Mucosa of descending colon (tissue), 3 donors: ENCODE measurements at regions not wholly inside any gene's neighbourhood (a gene's known extent, or its start where the extent isn't known, plus 50 kb on each side); places are given as distances from the start of the nearest gene placed in this dataset.
A peak's percentile ranks its signal among the peaks of the same experiment; 100 is the strongest.

Experiments
- ATAC-seq: fragments of 200-7000 bp; cut with Tn5 transposase; one replicate; pipeline ENCODE4 v1.9.1; 2020; ENCODE audit warnings: mild to moderate bottlenecking, moderate library complexity
- DNase-seq, 3 donors: peaks; one replicate each; pipeline ENCODE4 v3.0.0-alpha.2; 2020
- H3K36me3 ChIP-seq: fragments of 200-600 bp; one replicate; pipeline ENCODE4 v1.8.0; 2021; ENCODE audit warnings: low read depth, mild to moderate bottlenecking
- H3K4me1 ChIP-seq: fragments of 200-600 bp; one replicate; pipeline ENCODE4 v1.8.0; 2021; ENCODE audit warnings: low read depth, mild to moderate bottlenecking
- H3K4me3 ChIP-seq: fragments of 200-600 bp; one replicate; pipeline ENCODE4 v1.8.0; 2021; ENCODE audit warnings: mild to moderate bottlenecking
- H3K9me3 ChIP-seq: fragments of 200-600 bp; one replicate; pipeline ENCODE4 v1.8.0; 2021; ENCODE audit warnings: mild to moderate bottlenecking
- intact Hi-C, 2 donors: fragments of 100-400 bp; cut with DNase I in 1 of 2; cut with micrococcal nuclease in 1 of 2; formaldehyde crosslinking; loops; one replicate each; pipeline versions ENCODE4 v1.11.0 to v1.11.1; 2022; cut with DNase I, micrococcal nuclease
- TF ChIP-seq, protein P1 (sequence below): fragments of 200-600 bp; IDR thresholded peaks from one replicate; pipeline ENCODE4 v1.8.0; 2022; ENCODE audit warnings: antibody characterized with exemption, mild to moderate bottlenecking
- donor health status: DM: no; HTN: no; CAD: no; lungs with moderate emphysema.
- donor health status: DM: no; HTN: no; CAD: no.
- donor health status: DM: no; HTN: yes; CAD: no.

DNA sequence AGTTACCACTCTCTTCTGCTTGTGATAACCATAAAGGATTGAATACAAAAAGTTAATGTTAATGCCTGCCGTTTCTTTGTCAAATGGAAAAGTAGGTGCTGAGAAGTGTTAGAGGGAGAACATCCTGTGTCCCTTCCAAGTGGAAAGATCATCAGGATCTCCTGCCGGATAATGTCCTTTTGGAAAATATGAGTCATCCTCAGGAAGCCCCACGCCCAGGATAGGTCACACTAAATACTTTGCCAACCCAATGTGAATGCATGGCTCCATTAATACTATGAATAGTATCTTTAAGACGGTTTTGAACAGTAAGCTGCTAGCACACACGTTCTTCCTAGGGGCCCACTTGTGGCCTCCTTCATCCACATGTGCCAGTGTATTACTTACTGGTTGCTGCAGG is 279.5 kb downstream of the ZNF326 start:
- Histone ChIP-seq H3K4me3 (no peak overlapping the region), H3K9me3 (no peaks in the 10 kb centered on the region), H3K36me3 (no peaks in the 10 kb centered on the region), H3K4me1 (no peaks in the 10 kb centered on the region)
- ATAC-seq, result no peak
- DNase-seq, result no peak
- TF ChIP-seq, protein P1, sequence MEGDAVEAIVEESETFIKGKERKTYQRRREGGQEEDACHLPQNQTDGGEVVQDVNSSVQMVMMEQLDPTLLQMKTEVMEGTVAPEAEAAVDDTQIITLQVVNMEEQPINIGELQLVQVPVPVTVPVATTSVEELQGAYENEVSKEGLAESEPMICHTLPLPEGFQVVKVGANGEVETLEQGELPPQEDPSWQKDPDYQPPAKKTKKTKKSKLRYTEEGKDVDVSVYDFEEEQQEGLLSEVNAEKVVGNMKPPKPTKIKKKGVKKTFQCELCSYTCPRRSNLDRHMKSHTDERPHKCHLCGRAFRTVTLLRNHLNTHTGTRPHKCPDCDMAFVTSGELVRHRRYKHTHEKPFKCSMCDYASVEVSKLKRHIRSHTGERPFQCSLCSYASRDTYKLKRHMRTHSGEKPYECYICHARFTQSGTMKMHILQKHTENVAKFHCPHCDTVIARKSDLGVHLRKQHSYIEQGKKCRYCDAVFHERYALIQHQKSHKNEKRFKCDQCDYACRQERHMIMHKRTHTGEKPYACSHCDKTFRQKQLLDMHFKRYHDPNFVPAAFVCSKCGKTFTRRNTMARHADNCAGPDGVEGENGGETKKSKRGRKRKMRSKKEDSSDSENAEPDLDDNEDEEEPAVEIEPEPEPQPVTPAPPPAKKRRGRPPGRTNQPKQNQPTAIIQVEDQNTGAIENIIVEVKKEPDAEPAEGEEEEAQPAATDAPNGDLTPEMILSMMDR, result no peak
- intact Hi-C loops, result no loop called here

DNA sequence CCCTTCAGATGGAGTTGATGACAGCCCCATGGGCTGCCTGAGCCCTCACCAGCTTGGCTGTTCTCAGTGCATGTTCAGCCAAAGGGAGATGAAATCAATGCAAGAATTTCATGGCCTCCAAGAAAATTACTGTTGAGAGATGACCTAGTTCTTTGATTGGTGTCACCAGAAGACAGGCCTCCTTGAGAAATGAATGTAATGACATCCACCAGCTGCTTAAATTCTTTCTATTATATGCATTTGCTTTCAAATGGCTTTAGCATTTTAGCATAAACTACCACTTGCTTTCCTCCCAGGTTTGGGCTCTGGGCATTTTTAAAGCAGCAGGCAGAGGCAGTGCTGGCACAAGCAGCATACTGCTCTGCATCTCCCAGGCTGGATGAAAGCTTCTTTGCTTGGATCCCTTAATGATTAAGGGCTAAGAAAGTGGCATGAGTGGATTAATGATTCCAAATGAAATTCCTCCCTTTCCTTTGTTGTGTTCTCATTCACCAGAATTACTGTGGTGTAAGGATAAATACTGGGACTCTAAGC is 278.4 kb downstream of the ZNF326 start:
- no peak overlapping the region for H3K4me3 ChIP-seq
- intact Hi-C loops, result no loop called here
- no peaks in the 10 kb centered on the region for H3K4me1 ChIP-seq
- TF ChIP-seq, protein P1, result no peak
- DNase-seq (no peak), ATAC-seq (no peak)
- no peaks in the 10 kb centered on the region for H3K36me3 ChIP-seq
- H3K9me3 ChIP-seq, result no peaks in the 10 kb centered on the region

DNA sequence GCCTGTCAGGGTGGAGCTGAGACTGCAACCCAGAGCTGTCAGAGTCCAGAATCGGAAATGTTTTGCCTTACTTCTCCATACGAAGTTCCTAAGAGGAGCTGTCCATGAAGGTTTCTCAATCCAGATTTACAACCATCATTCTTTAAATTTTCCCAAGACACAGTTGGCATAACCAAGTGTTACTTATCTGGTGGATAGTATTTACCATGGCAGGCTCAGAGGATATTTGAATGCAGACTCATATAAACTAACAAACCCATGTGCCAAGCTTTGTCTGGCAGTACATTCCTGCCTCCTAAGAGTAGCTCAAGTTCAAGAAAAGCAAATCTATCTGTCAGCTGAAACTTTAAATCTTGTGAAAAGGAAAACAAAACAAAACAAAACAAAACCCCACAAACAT is 267.9 kb downstream of the ZNF326 start:
- intact Hi-C loops, result no loop called here
- ATAC-seq, result no peak

DNA sequence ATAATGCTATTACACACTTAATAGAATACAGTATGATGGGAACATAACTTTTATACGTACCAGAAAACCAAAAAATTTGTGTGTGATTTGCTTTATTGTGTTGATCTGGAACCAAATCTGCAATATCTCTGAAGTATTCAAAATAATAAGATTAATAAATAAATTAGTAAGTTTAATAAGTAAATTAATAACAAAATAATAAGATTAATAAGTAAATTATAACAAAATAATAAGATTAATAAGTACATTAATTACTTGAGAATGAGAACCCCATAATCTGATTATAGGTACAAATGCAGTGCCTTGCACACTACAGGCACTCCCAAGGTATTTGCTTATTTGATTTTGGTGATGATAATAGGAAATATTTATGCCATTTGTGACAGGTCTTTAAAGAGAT is 267.4 kb downstream of the ZNF326 start:
- intact Hi-C loops, result no loop called here
- Histone ChIP-seq H3K36me3 (no peaks in the 10 kb centered on the region), H3K4me1 (no peaks in the 10 kb centered on the region), H3K9me3 (no peaks in the 10 kb centered on the region), H3K4me3 (no peak overlapping the region)
- ATAC-seq (no peak), DNase-seq (no peak)
- TF ChIP-seq, protein P1, result no peak

More for the DNA sequence above, 267.9 kb downstream of the ZNF326 start:
- no peak for DNase-seq
- TF ChIP-seq, protein P1, result no peak
- no peak overlapping the region for H3K4me3 ChIP-seq
- H3K4me1 ChIP-seq, result no peaks in the 10 kb centered on the region
- no peaks in the 10 kb centered on the region for H3K36me3 ChIP-seq
- H3K9me3 ChIP-seq, result no peaks in the 10 kb centered on the region

DNA sequence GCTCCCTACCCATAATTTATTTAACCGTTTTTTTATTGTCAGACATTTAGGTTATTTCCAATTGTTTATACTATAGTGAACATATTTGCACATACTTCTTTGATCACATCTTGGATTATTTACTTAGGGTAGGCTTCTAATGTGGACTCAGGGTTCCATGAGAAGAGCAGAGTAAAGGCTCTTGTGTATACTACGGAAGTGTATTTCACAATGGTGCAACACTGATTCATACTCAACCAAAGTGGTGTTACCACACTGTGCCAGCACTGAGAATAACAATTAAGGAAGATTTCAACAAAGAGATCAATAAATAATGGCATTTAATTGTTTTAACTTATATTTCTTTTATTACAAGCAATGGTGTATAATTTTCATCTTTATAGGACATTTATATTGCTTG is 251.2 kb downstream of the ZNF326 start:
- intact Hi-C loops, result no loop called here
- TF ChIP-seq, protein P1, result no peak
- ATAC-seq, result peak; percentile 34

DNA sequence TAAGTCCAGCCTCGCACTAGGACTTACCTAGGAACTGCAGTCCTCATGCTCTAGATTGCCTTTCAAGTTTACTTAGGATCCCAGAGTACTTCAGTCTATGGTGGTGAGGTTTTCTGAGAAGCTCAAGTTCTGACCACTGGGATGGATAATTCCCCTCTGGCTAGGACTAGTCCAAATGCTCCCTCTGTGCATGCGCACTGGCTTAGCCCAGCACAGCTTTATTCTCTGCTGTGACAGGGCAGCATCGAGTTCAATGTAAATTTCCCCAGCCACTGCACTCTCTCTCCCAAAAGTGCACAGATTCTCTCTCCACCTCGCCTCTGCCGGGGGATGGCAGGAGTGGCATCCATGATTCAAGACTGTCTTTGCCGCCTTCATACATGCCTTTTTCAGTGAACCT is 241.6 kb downstream of the ZNF326 start:
- no peak for DNase-seq
- ATAC-seq, result no peak
- Histone ChIP-seq H3K9me3 (no peaks in the 10 kb centered on the region), H3K4me3 (no peak overlapping the region), H3K36me3 (no peaks in the 10 kb centered on the region), H3K4me1 (no peaks in the 10 kb centered on the region)
- TF ChIP-seq, protein P1, result no peak
- intact Hi-C loops, result no loop called here

More for the DNA sequence above, 251.2 kb downstream of the ZNF326 start:
- H3K4me3 ChIP-seq, result no peak overlapping the region
- no peak for DNase-seq
- H3K9me3 ChIP-seq, result peaks cover 5% of the 10 kb centered on the region
- no peaks in the 10 kb centered on the region for H3K36me3 ChIP-seq
- peaks cover 2% of the 10 kb centered on the region for H3K4me1 ChIP-seq
